ENCODE measurements at regions not wholly inside any gene's neighbourhood (a gene's known extent, or its start where the extent isn't known, plus 50 kb on each side); places are given as distances from the start of the nearest gene placed in this dataset.
"Not testable (repeated sequence)": the region's sequence is repeated elsewhere in the genome, so short reads cannot be mapped to it uniquely, and the experiment has no call there.

DNA sequence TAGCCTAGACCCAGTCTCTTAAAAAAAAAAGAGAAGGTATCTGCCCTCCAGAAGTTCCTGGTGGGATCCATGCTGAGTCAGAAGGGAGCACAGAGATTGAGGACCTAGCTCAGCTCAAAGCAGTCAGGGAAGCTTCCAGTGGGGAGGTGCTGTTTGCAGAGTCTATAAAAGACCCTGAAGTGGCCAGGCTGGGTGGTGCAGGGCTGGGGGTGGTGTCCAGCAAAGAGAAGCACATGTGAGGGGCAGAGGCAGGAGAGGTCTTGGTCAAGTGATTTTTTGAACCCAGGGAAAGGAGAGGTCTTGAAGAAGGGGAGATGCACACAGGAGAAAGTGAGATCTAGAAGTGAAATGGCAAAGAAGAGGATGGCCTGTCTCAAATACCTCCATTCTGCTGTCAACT, 130.4 kb upstream of the PODXL start:
- no peak overlapping the region for H3K4me3 ChIP-seq (ENCODE audit: low read depth, low read length)
- in situ Hi-C loops (cut with HindIII; ENCODE audit: low sequenced_read_pairs) = no loop called here
- no peak for DNase-seq (ENCODE audit: low read depth, low spot score)
- TF ChIP-seq, protein P1, sequence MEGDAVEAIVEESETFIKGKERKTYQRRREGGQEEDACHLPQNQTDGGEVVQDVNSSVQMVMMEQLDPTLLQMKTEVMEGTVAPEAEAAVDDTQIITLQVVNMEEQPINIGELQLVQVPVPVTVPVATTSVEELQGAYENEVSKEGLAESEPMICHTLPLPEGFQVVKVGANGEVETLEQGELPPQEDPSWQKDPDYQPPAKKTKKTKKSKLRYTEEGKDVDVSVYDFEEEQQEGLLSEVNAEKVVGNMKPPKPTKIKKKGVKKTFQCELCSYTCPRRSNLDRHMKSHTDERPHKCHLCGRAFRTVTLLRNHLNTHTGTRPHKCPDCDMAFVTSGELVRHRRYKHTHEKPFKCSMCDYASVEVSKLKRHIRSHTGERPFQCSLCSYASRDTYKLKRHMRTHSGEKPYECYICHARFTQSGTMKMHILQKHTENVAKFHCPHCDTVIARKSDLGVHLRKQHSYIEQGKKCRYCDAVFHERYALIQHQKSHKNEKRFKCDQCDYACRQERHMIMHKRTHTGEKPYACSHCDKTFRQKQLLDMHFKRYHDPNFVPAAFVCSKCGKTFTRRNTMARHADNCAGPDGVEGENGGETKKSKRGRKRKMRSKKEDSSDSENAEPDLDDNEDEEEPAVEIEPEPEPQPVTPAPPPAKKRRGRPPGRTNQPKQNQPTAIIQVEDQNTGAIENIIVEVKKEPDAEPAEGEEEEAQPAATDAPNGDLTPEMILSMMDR (IDR thresholded peaks at IDR 0.05; ENCODE audit: low read depth, low read length) = no peak

DNA sequence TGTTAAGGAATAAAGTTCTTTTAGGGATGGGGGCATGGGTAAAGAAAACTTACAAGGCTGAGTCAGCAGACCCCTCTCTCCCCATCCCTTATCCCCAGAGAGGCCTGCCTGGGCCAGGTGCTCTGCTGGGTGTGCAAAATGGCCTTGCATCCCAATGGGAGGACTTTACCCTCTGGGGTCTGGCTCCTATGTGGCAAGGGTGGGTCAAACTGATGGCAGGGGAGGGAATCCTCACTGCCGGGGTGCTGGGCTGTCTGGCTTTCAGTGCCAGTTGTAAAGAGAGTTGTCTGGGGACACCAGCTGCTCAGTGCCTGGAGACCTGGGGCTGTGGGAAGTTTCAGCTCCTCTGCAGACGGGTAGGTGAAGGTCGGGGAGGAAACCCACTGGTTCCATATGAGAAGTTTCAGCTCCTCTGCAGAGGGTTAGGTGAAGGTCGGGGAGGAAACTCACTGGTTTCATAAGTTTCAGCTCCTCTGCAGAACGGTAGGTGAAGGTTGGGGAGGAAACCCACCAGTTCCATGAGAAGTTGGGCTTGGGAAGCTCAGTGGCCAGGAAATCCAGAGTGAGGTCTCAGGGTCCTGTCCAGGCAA, 127.2 kb upstream of the PODXL start:
- no peak overlapping the region for H3K4me3 ChIP-seq (ENCODE audit: low read depth, low read length)
- no peak for DNase-seq (ENCODE audit: low read depth, low spot score)
- in situ Hi-C loops (cut with HindIII; ENCODE audit: low sequenced_read_pairs) = no loop called here
- TF ChIP-seq, protein P1 (IDR thresholded peaks at IDR 0.05; ENCODE audit: low read depth, low read length) = no peak

- in situ Hi-C loops (cut with HindIII; ENCODE audit: low sequenced_read_pairs) = no loop called here
- DNase-seq (ENCODE audit: low read depth, low spot score) = no peak
- TF ChIP-seq, protein P1 (IDR thresholded peaks at IDR 0.05; ENCODE audit: low read depth, low read length) = no peak
- H3K4me3 ChIP-seq (ENCODE audit: low read depth, low read length) = no peak overlapping the region
These were observed 125.5 kb upstream of the PODXL start for GRCh38 chr7:131681961-131682360.

DNA sequence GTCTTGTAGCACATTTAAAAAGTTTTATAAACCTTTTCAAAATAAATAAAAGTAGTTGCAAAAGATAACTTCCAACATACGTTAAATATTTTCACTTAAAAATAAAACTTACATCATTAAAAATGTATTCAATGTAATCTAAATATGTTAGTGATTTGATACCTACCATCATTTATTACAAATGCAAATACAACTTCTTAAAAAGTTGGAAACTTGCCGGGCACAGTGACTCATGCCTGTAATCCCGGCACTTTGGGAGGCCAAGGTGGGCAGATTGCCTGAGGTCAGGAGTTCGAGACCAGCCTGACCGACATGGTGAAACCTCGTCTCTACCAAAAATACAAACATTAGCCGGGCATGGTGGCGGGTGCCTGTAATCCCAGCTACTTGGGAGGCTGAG, 122.6 kb upstream of the PODXL start:
- H3K4me3 ChIP-seq (ENCODE audit: low read depth, low read length); DNase-seq (ENCODE audit: low read depth, low spot score); in situ Hi-C loops (cut with HindIII; ENCODE audit: low sequenced_read_pairs): not testable (repeated sequence)

DNA sequence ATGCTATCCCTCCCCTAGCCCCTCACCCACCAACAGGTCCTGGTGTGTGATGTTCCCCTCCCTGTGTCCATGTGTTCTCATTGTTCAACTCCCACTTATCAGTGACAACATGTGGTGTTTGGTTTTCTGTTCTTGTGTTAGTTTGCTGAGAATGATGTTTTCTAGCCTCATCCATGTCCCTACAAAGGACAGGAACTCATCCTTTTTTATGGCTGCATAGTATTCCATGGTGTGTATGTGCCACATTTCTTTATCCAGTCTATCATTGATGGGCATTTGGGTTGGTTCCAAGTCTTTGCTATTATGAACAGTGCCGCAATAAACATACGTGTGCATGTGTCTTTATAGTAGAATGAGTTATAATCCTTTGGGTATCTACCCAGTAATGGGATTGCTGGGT, 120.4 kb upstream of the PODXL start:
- in situ Hi-C loops (cut with HindIII; ENCODE audit: low sequenced_read_pairs); H3K4me3 ChIP-seq (ENCODE audit: low read depth, low read length); DNase-seq (ENCODE audit: low read depth, low spot score): not testable (repeated sequence)

GRCh38 chr7:131674131-131674530, 117.7 kb upstream of the PODXL start:
- in situ Hi-C loops (cut with HindIII; ENCODE audit: low sequenced_read_pairs) = no loop called here
- no peak for DNase-seq (ENCODE audit: low read depth, low spot score)
- H3K4me3 ChIP-seq (ENCODE audit: low read depth, low read length) = no peak overlapping the region

GRCh38 chr7:131673576-131673975, 117.1 kb upstream of the PODXL start:
- no peak overlapping the region for H3K4me3 ChIP-seq (ENCODE audit: low read depth, low read length)
- TF ChIP-seq, protein P1 (IDR thresholded peaks at IDR 0.05; ENCODE audit: low read depth, low read length) = no peak
- in situ Hi-C loops (cut with HindIII; ENCODE audit: low sequenced_read_pairs) = no loop called here
- no peak for DNase-seq (ENCODE audit: low read depth, low spot score)

More at GRCh38 chr7:131674131-131674530, 117.7 kb upstream of the PODXL start:
- TF ChIP-seq, protein P1 (IDR thresholded peaks at IDR 0.05; ENCODE audit: low read depth, low read length) = no peak

DNA sequence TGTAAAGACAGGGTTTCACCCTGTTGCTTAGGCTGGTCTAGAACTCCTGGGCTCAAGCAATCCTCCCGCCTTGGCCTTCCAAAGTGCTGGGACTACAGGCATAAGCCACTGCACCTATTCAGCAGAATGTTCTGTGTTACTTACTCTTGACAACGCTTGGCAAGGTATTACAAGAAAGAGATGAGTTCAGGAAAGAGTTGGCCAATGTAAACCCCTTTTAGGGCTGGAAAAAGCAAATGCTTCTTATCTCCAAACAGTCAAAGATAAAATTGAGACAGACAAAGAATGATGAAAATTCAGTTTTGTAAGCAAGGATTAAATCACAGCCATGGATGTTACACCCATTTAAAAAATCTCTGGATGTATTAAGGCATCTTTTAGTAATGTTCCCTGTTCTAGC, 114.0 kb upstream of the PODXL start:
- in situ Hi-C loops (cut with HindIII; ENCODE audit: low sequenced_read_pairs) = no loop called here
- H3K4me3 ChIP-seq (ENCODE audit: low read depth, low read length) = no peak overlapping the region
- TF ChIP-seq, protein P1 (IDR thresholded peaks at IDR 0.05; ENCODE audit: low read depth, low read length) = no peak
- no peak for DNase-seq (ENCODE audit: low read depth, low spot score)
